ENCODE measurements at regions not wholly inside any gene's neighbourhood (a gene's known extent, or its start where the extent isn't known, plus 50 kb on each side); places are given as distances from the start of the nearest gene placed in this dataset.
A peak's percentile ranks its signal among the peaks of the same experiment; 100 is the strongest.

- Histone ChIP-seq H3K4me2 (ENCODE audit: low read length) (no peak overlapping the region), H3K36me3 (ENCODE audit: insufficient read depth, low read length) (no peaks in the 10 kb centered on the region), H3K27me3 (ENCODE audit: control insufficient read depth, insufficient read depth, low read length) (no peaks in the 10 kb centered on the region), H3K9ac (ENCODE audit: low read depth, low read length) (no peak overlapping the region), H3K4me1 (ENCODE audit: control insufficient read depth, insufficient read depth, low read length) (no peaks in the 10 kb centered on the region), H3K9me3 (replicated peaks; ENCODE audit: low read length) (no peaks in the 10 kb centered on the region), H3K4me3 (ENCODE audit: low read length) (no peak overlapping the region)
Measured at GRCh38 chr21:25115021-25115420, 492.3 kb downstream of the MRPL39 start.

- H3K4me2 ChIP-seq (ENCODE audit: low read length) = no peak overlapping the region
- H3K4me3 ChIP-seq (ENCODE audit: low read length) = no peak overlapping the region
- no peaks in the 10 kb centered on the region for H3K9me3 ChIP-seq (replicated peaks; ENCODE audit: low read length)
- no peaks in the 10 kb centered on the region for H3K27me3 ChIP-seq (ENCODE audit: control insufficient read depth, insufficient read depth, low read length)
- H3K4me1 ChIP-seq (ENCODE audit: control insufficient read depth, insufficient read depth, low read length) = peaks cover 12% of the 10 kb centered on the region
- H3K36me3 ChIP-seq (ENCODE audit: insufficient read depth, low read length) = no peaks in the 10 kb centered on the region
- no peak overlapping the region for H3K9ac ChIP-seq (ENCODE audit: low read depth, low read length)
Measured at GRCh38 chr21:25107708-25108107, 499.6 kb downstream of the MRPL39 start.

GRCh38 chr21:25103500-25104207 is 503.6 kb downstream of the MRPL39 start:
- no peaks in the 10 kb centered on the region for H3K27me3 ChIP-seq (ENCODE audit: control insufficient read depth, insufficient read depth, low read length)
- no peaks in the 10 kb centered on the region for H3K36me3 ChIP-seq (ENCODE audit: insufficient read depth, low read length)
- H3K9me3 ChIP-seq (replicated peaks; ENCODE audit: low read length) = no peaks in the 10 kb centered on the region
- H3K4me1 ChIP-seq (ENCODE audit: control insufficient read depth, insufficient read depth, low read length) = peaks cover 12% of the 10 kb centered on the region
- no peak overlapping the region for H3K9ac ChIP-seq (ENCODE audit: low read depth, low read length)
- peak overlapping the region; percentile 15 for H3K4me2 ChIP-seq (ENCODE audit: low read length)
- no peak overlapping the region for H3K4me3 ChIP-seq (ENCODE audit: low read length)

- Histone ChIP-seq H3K4me2 (ENCODE audit: low read length) (no peak overlapping the region), H3K9ac (ENCODE audit: low read depth, low read length) (no peak overlapping the region), H3K4me1 (ENCODE audit: control insufficient read depth, insufficient read depth, low read length) (no peaks in the 10 kb centered on the region), H3K36me3 (ENCODE audit: insufficient read depth, low read length) (no peaks in the 10 kb centered on the region), H3K9me3 (replicated peaks; ENCODE audit: low read length) (no peaks in the 10 kb centered on the region), H3K27me3 (ENCODE audit: control insufficient read depth, insufficient read depth, low read length) (no peaks in the 10 kb centered on the region), H3K4me3 (ENCODE audit: low read length) (no peak overlapping the region)
Measured at GRCh38 chr21:25097648-25098047, 509.6 kb downstream of the MRPL39 start.

- H3K4me3 ChIP-seq (ENCODE audit: low read length) = no peak overlapping the region
- H3K36me3 ChIP-seq (ENCODE audit: insufficient read depth, low read length) = no peaks in the 10 kb centered on the region
- H3K4me1 ChIP-seq (ENCODE audit: control insufficient read depth, insufficient read depth, low read length) = no peaks in the 10 kb centered on the region
- H3K9ac ChIP-seq (ENCODE audit: low read depth, low read length) = no peak overlapping the region
- no peaks in the 10 kb centered on the region for H3K27me3 ChIP-seq (ENCODE audit: control insufficient read depth, insufficient read depth, low read length)
- H3K4me2 ChIP-seq (ENCODE audit: low read length) = no peak overlapping the region
- no peaks in the 10 kb centered on the region for H3K9me3 ChIP-seq (replicated peaks; ENCODE audit: low read length)
Measured at GRCh38 chr21:25094695-25095094, 512.6 kb downstream of the MRPL39 start.

- H3K9ac ChIP-seq (ENCODE audit: low read depth, low read length) = no peak overlapping the region
- no peak overlapping the region for H3K4me2 ChIP-seq (ENCODE audit: low read length)
- no peaks in the 10 kb centered on the region for H3K27me3 ChIP-seq (ENCODE audit: control insufficient read depth, insufficient read depth, low read length)
- no peak overlapping the region for H3K4me3 ChIP-seq (ENCODE audit: low read length)
- no peaks in the 10 kb centered on the region for H3K36me3 ChIP-seq (ENCODE audit: insufficient read depth, low read length)
- no peaks in the 10 kb centered on the region for H3K4me1 ChIP-seq (ENCODE audit: control insufficient read depth, insufficient read depth, low read length)
- no peaks in the 10 kb centered on the region for H3K9me3 ChIP-seq (replicated peaks; ENCODE audit: low read length)
Measured at GRCh38 chr21:25092441-25093011, 514.8 kb downstream of the MRPL39 start.

GRCh38 chr21:25081096-25081495 is 526.2 kb downstream of the MRPL39 start:
- Histone ChIP-seq H3K4me3 (ENCODE audit: low read length) (no peak overlapping the region), H3K9me3 (replicated peaks; ENCODE audit: low read length) (no peaks in the 10 kb centered on the region), H3K4me1 (ENCODE audit: control insufficient read depth, insufficient read depth, low read length) (no peaks in the 10 kb centered on the region), H3K4me2 (ENCODE audit: low read length) (no peak overlapping the region), H3K9ac (ENCODE audit: low read depth, low read length) (no peak overlapping the region), H3K27me3 (ENCODE audit: control insufficient read depth, insufficient read depth, low read length) (no peaks in the 10 kb centered on the region), H3K36me3 (ENCODE audit: insufficient read depth, low read length) (no peaks in the 10 kb centered on the region)

- Histone ChIP-seq H3K4me1 (ENCODE audit: control insufficient read depth, insufficient read depth, low read length) (no peaks in the 10 kb centered on the region), H3K4me3 (ENCODE audit: low read length) (no peak overlapping the region), H3K27me3 (ENCODE audit: control insufficient read depth, insufficient read depth, low read length) (no peaks in the 10 kb centered on the region), H3K9me3 (replicated peaks; ENCODE audit: low read length) (no peaks in the 10 kb centered on the region), H3K36me3 (ENCODE audit: insufficient read depth, low read length) (no peaks in the 10 kb centered on the region), H3K9ac (ENCODE audit: low read depth, low read length) (no peak overlapping the region), H3K4me2 (ENCODE audit: low read length) (no peak overlapping the region)
Measured at GRCh38 chr21:25080661-25081060, 526.6 kb downstream of the MRPL39 start.

GRCh38 chr21:25080141-25080540 is 527.1 kb downstream of the MRPL39 start:
- no peak overlapping the region for H3K4me2 ChIP-seq (ENCODE audit: low read length)
- no peaks in the 10 kb centered on the region for H3K36me3 ChIP-seq (ENCODE audit: insufficient read depth, low read length)
- H3K27me3 ChIP-seq (ENCODE audit: control insufficient read depth, insufficient read depth, low read length) = no peaks in the 10 kb centered on the region

GRCh38 chr21:25079053-25079452 is 528.2 kb downstream of the MRPL39 start:
- Histone ChIP-seq H3K27me3 (ENCODE audit: control insufficient read depth, insufficient read depth, low read length) (no peaks in the 10 kb centered on the region), H3K9me3 (replicated peaks; ENCODE audit: low read length) (no peaks in the 10 kb centered on the region), H3K4me1 (ENCODE audit: control insufficient read depth, insufficient read depth, low read length) (no peaks in the 10 kb centered on the region), H3K4me2 (ENCODE audit: low read length) (no peak overlapping the region), H3K9ac (ENCODE audit: low read depth, low read length) (no peak overlapping the region), H3K4me3 (ENCODE audit: low read length) (no peak overlapping the region), H3K36me3 (ENCODE audit: insufficient read depth, low read length) (no peaks in the 10 kb centered on the region)

More at GRCh38 chr21:25080141-25080540, 527.1 kb downstream of the MRPL39 start:
- Histone ChIP-seq H3K9me3 (replicated peaks; ENCODE audit: low read length) (no peaks in the 10 kb centered on the region), H3K4me1 (ENCODE audit: control insufficient read depth, insufficient read depth, low read length) (no peaks in the 10 kb centered on the region), H3K9ac (ENCODE audit: low read depth, low read length) (no peak overlapping the region), H3K4me3 (ENCODE audit: low read length) (no peak overlapping the region)

GRCh38 chr21:25062061-25062460 is 545.2 kb downstream of the MRPL39 start:
- no peak overlapping the region for H3K4me3 ChIP-seq (ENCODE audit: low read length)
- H3K9me3 ChIP-seq (replicated peaks; ENCODE audit: low read length) = no peaks in the 10 kb centered on the region
- H3K9ac ChIP-seq (ENCODE audit: low read depth, low read length) = no peak overlapping the region
- no peaks in the 10 kb centered on the region for H3K36me3 ChIP-seq (ENCODE audit: insufficient read depth, low read length)
- H3K4me1 ChIP-seq (ENCODE audit: control insufficient read depth, insufficient read depth, low read length) = no peaks in the 10 kb centered on the region
- no peaks in the 10 kb centered on the region for H3K27me3 ChIP-seq (ENCODE audit: control insufficient read depth, insufficient read depth, low read length)
- no peak overlapping the region for H3K4me2 ChIP-seq (ENCODE audit: low read length)

GRCh38 chr21:25054689-25055088 is 552.6 kb downstream of the MRPL39 start:
- Histone ChIP-seq H3K9ac (ENCODE audit: low read depth, low read length) (no peak overlapping the region), H3K4me3 (ENCODE audit: low read length) (no peak overlapping the region), H3K36me3 (ENCODE audit: insufficient read depth, low read length) (no peaks in the 10 kb centered on the region), H3K9me3 (replicated peaks; ENCODE audit: low read length) (no peaks in the 10 kb centered on the region), H3K27me3 (ENCODE audit: control insufficient read depth, insufficient read depth, low read length) (no peaks in the 10 kb centered on the region), H3K4me1 (ENCODE audit: control insufficient read depth, insufficient read depth, low read length) (no peaks in the 10 kb centered on the region), H3K4me2 (ENCODE audit: low read length) (no peak overlapping the region)
